HTR-8/SVneo (cell line): ENCODE measurements at regions not wholly inside any gene's neighbourhood (a gene's known extent, or its start where the extent isn't known, plus 50 kb on each side); places are given as distances from the start of the nearest gene placed in this dataset.

ENCODE experiments used
- DNase-seq: peaks from one replicate; pipeline ENCODE4 v3.0.0; 2011; ENCODE audit warnings: low spot score, mixed read lengths; ENCODE audit not compliant: insufficient read length
- FAIRE-seq: peaks from 2 replicates; lab custom pipeline; 2011; peaks lifted over from hg19 to GRCh38; lab: Jason Lieb, UNC

DNA sequence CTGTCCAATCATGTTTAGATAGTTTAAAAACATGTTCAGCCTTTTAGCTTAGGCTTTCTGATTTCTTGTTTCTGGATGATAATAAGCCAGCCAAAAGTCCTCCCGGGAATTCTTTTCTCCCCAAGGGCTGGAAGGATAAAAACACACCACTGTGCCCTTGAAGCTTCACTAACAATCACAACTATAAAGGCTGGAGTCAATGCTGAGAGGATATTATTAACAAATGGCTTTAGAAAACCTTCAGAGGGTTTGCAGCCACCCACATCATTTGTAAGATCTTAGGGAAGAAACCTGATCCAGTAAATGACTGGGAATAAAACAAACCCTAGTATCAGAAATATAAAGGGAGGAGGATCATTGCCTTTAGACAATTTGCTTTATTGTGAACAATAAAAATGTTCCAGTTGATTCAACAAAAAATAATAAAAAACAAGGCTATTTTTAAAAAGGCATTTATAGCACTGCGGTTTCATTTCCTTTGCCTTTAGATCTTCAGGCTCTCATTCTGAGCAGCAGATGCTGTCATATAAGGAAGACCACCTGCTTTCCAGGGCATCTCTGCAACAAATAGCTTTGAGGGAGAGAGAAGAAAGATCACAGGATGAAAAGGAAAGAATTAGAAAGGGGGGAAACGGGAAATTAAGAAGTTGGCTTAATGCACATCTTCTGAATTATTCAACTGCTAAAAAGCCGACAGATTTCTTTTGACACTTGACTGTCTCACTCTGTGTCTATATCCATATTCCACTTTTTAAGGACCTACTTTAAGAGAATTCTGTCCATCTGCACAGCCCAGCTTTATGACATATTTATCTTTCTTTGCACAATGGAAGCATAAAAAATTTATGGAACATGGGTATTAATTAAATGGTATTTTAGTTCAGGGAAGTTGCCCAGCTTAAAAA is 277.2 kb upstream of the SLC24A2 start:
- no peak for FAIRE-seq
- no peak for DNase-seq

DNA sequence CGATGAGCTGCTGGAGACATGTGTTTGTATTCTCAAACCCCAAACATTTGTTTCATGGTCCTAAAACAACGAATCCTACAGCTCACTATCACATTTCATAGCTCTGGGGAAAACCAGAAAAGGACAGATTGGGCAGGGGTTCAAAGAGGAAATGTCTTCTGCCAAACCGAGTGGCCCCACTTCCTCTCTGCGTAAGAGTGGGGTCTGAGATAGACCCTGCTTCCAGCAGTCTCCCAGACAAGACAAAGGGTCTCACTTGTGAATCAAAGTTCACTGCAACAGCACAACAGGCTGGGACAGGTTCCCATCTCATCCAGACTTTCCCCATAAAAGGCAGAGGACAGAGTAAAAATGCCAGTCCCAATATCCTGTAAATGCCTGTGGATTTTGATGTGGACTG is 276.2 kb upstream of the SLC24A2 start:
- no peak for FAIRE-seq
- no peak for DNase-seq

DNA sequence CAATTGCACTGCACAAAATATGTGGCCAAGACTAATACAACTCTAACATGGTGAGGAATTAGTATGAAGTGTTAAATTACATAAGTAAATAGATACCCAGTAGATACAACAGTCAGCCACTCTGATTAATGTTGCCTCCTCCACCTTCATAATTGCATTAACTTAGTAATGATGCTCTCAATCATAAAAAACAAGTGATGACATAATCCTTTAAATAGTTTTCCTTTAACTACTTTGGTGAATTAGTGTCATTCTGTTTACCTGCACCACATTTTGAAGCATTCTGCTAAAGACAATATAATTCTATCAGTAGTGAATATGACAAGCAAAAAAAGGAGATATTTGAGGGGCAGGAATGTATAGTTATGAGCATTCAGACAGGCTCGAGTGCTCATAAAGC is 265.9 kb upstream of the SLC24A2 start:
- no peak for FAIRE-seq
- no peak for DNase-seq

DNA sequence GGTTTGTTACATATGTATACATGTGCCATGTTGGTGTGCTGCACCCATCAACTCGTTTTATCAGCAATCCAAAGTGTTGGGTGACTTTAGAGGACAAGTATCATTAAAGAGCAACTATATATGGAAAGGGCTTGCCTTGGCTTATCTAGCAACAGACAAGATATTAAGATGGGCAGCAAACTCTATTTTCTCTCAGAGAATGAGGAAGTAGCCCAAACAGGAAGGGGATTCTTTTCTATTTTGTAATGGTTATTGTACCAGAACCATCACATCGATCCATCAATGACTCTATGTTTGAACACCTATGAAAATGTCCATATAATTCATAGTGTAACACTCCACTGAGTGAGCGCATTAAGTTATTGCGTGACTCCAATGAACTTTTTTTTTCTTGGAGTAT is 260.1 kb upstream of the SLC24A2 start:
- FAIRE-seq (no peak), DNase-seq (no peak)

DNA sequence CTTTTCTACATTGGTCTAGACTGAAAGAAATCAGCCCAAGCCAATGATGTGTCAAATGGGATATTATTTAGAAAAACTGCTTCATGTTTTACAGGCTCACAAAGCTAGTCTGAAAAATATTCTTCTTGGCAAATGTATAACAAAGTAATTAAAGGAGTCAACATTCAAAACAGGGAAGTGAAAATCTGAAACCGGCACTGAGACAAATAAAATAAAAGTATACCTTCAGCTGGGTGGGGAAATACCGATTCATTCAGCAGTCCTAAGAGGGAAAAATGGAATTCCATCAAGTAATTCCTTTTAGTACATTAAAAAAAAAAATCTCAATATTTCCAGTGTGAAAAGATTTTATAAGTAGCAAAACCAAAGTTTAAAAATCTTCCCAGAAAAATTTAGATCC is 259.6 kb upstream of the SLC24A2 start:
- FAIRE-seq (no peak), DNase-seq (no peak)

DNA sequence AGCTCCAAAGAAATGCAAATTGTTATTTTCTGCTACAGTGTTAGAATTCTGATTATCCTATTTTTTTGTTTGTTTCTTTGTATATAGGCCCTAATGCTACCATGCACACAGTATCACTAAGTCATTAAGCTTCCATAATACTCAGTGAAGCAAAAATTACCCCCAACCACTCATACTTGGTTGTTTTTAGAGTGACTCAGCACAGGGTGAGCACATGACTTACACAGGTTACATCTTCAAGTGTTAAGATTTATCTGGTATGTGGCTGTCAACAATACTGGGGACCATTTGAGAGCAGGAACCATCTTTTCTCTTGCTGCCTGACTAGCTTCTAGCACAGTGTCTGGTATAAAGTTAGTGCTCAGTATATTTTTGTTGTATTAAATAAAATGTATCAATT is 255.8 kb upstream of the SLC24A2 start:
- FAIRE-seq = no peak
- no peak for DNase-seq

DNA sequence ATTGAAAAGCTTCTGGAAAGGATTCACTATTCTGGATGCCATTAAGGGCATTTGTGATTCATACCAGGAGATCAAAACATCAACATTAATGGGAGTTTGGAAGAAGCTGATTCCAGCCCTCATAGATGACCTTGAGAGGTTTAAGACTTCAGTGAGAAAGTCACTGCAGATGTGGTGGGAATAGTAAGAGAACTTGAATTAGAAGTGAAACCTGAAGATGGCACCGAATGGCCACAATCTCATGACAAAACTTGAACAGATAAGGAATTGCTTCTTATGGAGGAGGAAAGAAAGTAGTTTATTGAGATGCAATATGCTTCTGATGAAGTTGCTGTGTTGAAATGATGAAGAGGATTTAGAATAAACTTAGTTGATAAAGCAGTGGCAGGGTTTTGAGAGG is 254.6 kb upstream of the SLC24A2 start:
- FAIRE-seq (no peak), DNase-seq (no peak)

DNA sequence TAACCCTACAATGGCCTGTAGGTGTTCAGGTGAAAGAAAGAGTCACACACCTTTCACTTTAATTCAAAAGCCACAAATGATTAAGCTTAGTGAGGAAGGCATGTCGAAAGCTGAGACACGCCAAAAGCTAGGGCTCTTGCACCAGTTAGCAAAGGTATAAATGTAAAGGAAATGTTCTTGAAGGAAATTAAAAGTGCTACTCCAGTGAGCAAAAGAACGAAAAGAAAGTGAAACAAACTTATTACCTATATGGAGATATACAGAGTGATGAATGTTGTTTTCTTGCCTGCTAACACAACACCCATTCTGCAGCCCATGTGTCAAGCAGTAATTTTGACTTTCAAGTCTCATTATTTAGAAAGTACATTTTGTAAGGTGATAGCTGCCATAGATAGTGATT is 254.2 kb upstream of the SLC24A2 start:
- no peak for DNase-seq
- FAIRE-seq = no peak

DNA sequence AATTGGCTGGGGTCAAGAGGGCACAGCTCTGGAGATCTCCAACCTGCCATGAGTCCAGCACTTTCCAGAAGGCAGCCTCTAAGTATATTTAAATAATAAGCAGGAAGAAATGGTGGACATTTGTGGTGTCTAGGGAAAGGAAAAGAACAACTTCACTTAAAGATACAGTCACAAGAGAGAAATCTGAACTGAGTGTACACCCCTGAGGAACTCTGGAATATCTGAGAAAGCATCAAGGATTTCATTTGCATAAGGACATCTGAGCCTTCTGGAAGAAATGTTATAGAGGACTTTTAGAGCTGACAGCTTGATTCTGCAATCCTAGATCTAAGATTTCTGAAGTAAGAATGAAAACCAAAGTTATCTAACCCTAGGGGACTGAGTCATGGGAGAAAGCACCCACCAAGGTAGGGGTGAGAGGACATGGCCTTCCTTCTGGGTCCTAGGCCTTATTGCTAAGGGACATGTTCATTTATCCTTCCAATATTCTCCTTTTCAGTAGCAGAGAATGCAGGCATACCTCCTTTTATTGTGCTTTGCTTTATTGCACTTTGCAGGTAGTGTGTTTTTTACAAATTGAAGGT is 253.4 kb upstream of the SLC24A2 start:
- DNase-seq (no peak), FAIRE-seq (no peak)

DNA sequence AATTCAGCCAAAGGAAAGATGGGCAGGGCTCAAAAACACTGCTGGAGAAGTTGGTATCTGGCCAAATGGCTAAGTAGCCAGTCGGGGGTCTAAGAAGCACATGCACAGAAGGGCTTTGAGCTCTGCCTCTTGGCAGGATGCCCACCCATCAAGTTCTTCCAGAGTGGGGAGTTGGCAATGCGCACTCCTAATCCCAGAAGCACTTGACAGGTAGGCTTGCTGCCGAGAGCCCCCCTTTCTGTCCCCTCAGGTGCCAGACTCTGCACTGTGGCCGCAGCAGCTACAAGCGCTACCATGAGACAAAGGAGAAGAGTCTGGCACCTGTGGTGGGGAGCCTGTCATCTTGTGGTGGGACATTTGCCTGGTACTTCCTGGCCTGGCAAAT is 252.9 kb upstream of the SLC24A2 start:
- no peak for FAIRE-seq
- DNase-seq = no peak

DNA sequence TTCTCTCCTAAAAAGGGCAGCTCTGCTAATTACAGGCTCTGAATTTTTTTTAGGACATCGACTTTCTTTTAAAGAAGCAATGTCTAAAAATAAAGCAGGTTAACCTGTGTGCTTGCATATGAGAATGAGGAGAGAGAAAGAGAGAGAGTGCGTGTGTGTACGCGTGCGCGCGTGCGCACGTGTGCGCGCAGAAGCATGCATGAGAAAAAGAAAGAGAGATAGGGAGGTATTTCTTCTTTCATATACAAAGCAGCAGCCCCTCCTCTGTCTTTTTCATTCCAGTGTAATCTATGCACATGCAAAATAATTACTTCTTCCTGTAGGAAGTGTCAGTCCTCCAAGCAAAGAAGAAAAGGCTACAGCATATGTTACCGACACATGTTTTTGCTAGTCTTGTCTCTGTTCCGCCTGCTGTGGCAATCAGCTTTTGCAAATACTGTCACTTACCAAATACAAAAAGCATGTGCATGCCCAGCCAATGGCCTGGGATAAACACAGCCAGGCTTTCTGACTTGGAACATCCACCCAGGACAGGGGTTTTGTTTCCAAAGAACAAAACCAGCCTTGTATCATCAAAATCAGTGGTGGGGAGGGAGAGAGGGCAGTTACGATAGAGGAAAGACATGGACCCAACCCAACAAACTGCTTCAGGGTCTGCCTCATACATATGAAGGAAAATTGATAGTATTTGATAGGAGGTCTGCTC is 252.3 kb upstream of the SLC24A2 start:
- FAIRE-seq (no peak), DNase-seq (no peak)

DNA sequence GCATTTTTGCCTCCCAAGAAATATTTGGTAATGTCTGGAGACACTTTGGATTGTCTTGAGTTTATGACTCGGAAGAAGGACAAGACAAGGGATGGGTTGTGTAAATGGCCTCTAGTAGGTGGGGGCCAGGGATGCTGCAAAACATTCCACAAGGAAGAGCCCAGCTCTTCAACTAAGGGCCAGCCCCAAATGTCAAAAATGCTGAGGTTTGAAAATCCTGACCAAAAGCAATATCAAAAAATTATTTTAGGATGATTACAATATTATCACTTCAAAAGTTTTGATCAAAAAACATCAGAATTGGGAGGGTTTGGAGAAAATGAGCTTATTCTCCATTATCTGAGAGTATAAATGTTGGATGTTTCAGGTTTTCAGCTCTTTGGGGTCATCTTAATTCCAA is 248.9 kb upstream of the SLC24A2 start:
- FAIRE-seq = no peak
- no peak for DNase-seq

DNA sequence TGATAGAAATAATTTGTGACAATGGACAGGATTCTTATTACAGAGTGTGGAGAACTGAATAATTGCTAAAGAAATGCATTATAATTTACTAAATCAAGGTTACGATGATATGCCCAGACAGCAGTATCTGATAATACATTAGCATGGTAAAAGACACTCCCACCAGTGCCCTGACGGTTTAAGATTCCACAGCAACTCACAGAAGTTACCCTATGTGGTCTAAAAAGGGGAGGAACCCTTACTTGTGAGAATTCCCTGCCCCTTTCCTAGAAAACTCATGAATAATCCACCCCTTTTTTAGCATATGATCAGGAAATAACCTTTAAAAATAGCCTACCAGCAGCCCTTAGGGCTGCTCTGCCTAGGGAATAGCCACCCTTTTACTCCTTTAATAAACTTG is 244.7 kb upstream of the SLC24A2 start:
- no peak for FAIRE-seq

DNA sequence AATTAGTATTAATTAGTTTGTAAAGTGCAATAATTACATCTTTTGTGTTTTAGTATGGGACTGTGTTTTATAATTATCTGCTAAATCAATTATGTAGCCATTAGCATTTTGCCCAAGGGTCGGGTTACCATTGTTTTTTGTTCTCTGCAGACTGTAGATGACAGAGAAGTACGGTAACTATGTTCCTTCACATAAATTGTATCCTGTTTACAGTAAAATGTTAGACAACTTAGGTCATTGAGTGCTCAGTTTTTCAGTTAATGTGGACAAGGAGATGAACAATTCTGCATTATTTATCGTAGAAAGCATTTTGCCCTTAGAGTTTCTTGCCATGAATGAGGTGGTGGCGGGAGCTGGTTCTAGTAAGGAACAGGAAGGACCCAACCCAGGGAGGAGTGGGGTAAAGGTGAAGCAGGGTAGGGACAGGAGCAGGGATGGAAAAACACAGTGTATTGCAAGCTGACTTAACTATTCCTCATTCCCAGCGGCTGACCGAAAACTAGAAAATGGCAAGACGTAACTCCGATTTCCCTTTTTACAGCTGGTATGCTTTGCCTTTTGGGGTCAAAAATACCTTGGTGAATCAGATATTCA is 243.7 kb upstream of the SLC24A2 start:
- no peak for FAIRE-seq
- DNase-seq = no peak

More for the DNA sequence above, 244.7 kb upstream of the SLC24A2 start:
- no peak for DNase-seq

DNA sequence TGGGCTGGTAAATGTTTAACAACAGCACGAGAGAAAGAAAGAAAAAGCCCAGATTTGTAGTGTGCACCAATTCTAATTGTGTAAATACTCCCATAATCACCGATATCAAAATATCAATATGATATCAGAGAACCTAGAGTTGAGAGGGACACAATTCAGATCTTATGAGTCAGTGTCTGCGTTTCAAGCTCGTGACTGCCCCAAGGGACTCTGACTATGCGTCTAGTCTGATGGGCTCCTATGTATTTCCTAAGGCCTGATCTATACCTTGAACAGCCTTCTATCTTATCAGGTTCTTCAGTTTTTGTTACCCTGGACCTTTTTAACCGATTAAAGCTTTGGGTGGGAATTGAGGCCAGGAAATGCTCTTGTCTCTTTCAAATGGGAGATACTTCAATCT is 243.0 kb upstream of the SLC24A2 start:
- no peak for DNase-seq

DNA sequence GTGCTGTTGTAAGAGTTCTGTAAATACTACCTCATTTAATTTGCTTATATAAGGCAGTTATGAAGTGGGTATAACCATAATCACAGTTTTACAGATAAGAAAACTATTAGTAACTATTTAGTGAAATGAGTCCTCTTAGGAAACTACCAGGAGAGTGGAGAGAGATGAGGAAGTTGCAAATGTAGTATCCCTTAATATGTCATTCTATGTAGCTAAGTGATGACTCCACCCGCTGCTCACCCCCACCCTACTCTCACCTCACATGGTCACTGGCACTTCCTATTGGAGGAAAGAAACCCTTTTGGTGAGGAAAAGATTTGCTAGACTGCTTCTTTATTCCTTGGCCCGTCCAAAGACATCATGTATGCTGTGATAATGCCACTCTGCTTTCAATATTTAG is 241.8 kb upstream of the SLC24A2 start:
- no peak for FAIRE-seq

More for the DNA sequence above, 243.0 kb upstream of the SLC24A2 start:
- FAIRE-seq = no peak

DNA sequence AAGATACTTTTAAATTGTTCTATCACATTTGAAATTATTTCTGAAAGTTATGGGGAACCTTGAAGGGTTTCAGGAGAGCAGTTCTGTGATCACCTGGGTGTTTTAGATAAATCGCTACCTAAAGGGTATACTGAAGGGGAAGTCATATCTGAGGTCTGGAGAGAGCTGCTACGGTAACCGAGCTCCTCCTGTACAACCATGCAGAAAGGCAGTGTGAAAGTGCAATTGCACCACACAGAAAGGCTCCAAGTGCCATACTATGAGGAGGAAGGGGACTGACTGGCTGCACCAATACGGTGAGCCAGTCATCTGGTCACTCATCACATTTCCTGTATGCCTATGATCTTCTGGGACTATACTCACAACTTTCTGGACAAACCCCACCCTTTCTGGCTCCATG is 241.4 kb upstream of the SLC24A2 start:
- FAIRE-seq (no peak), DNase-seq (no peak)

More for the DNA sequence above, 241.8 kb upstream of the SLC24A2 start:
- DNase-seq = no peak

DNA sequence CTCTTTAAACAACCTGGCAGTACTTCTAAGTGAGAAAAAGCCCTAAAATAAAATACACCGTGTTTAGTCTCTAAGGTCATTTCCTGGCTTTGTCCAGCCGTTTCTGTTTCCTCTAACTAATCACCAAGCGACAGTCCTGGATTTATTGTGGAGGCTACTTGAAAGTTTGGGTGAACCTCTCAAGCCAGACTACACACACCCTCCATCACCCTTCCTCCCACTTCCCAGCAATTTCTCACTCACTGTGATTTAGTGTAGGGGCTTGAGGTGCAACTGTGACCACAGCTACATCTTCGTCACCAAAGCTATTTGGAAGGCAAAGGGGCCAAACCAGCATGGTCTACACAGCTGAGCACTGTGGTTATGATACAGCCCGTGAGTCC is 240.0 kb upstream of the SLC24A2 start:
- FAIRE-seq = no peak
- DNase-seq = no peak

DNA sequence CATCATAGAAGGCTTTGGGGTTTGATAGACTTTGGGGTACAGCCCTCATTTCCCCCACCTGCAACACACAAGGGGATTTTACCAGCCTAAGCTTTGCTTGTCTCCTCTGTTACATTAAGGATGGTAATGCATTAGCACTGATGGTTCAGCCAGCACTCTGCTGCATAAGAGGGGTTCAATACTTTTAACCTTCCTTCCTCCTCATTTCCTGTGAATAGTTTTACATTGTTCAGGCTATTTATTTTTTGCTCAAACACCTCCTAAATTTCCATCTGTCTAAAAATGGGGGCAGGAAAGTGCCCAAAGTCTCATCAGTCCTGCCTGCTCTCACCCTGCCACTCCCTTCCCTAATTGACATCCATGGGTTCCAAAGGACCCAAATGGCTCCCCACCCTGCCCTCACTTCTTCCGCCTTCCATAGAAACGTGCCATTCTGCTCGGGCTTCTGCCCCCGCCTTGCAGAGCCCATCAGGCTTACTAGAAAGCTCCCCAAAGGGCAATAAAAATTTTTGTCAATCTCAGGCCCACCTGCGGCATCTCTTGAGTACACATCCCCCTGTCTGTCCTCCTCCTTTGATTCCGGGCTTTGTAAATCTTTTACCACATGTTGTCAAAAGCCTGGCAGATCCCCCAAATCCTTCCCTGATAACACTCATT is 239.5 kb upstream of the SLC24A2 start:
- FAIRE-seq = no peak

DNA sequence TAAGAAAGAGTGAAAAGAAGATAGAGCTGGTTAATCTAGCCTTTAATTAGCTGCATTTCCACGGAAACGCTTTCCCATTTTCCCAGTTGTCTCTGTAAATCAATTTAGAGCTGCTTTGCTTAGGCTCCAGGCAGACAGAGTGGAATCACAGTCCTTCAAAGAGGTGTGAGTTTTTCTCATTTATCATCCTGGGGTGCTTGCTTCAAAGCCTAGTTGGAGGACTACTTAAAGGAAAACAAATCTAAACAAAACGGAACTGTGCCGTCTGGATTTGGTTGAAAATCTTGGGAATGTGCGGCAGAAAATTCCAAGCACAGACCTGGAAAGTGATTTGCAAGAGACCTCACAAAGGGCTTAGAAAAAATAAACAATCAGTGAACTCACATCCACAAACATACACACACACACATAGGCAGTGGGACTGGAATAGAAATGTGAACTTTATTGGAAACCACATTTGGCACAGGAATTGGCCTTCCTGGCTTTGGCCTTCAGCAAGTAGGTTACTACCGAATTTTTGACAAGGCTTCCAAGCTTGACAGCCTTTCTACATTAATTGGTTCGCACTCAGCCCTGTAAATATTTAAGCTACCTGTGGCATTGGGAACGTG is 235.2 kb upstream of the SLC24A2 start:
- DNase-seq (no peak), FAIRE-seq (no peak)

More for the DNA sequence above, 239.5 kb upstream of the SLC24A2 start:
- DNase-seq = no peak
